ENCODE measurements at regions not wholly inside any gene's neighbourhood (a gene's known extent, or its start where the extent isn't known, plus 50 kb on each side); places are given as distances from the start of the nearest gene placed in this dataset.
A peak's percentile ranks its signal among the peaks of the same experiment; 100 is the strongest.

GRCh38 chr4:147101678-147102077 lies 156.0 kb upstream of the TTC29 start:
- Histone ChIP-seq H3K9me3 (no peaks in the 10 kb centered on the region), H3K27me3 (no peaks in the 10 kb centered on the region), H3K4me1 (peaks cover 0 to 37% (median 11%) of the 10 kb centered on the region in 4 donors), H3K36me3 (no peaks in the 10 kb centered on the region), H3K27ac (peak overlapping the region in 1 of 2 donors; percentile 1), H3K4me3 (no peak overlapping the region)
- DNase-seq = no peak
- intact Hi-C loops (cut with DNase I; ENCODE audit: low total_unique reads) = no loop called here
- no peak for TF ChIP-seq CTCF (IDR thresholded peaks at IDR 0.05)

- Histone ChIP-seq H3K27ac (peak overlapping the region; percentile 63 to 74), H3K4me1 (peaks cover 0 to 28% (median 11%) of the 10 kb centered on the region in 4 donors), H3K4me3 (no peak overlapping the region), H3K36me3 (no peaks in the 10 kb centered on the region), H3K27me3 (no peaks in the 10 kb centered on the region), H3K9me3 (no peaks in the 10 kb centered on the region)
- intact Hi-C loops (cut with DNase I; ENCODE audit: low total_unique reads) = no loop called here
- TF ChIP-seq CTCF (IDR thresholded peaks at IDR 0.05) = no peak
- no peak for DNase-seq
These were observed 156.9 kb upstream of the TTC29 start for GRCh38 chr4:147102596-147102995.

- H3K4me3 ChIP-seq = no peak overlapping the region
- peak overlapping the region; percentile 74 to 77 for H3K27ac ChIP-seq
- H3K27me3 ChIP-seq = no peaks in the 10 kb centered on the region
- peak; percentile 89 to 95 for DNase-seq
- intact Hi-C loops (cut with DNase I; ENCODE audit: low total_unique reads) = no loop called here
- H3K4me1 ChIP-seq = peaks cover 0 to 27% (median 11%) of the 10 kb centered on the region in 4 donors
- H3K36me3 ChIP-seq = no peaks in the 10 kb centered on the region
- H3K9me3 ChIP-seq = no peaks in the 10 kb centered on the region
- TF ChIP-seq CTCF (IDR thresholded peaks at IDR 0.05) = no peak
These were observed 157.8 kb upstream of the TTC29 start for GRCh38 chr4:147103403-147103946.

- no peak overlapping the region for H3K4me3 ChIP-seq
- no peaks in the 10 kb centered on the region for H3K36me3 ChIP-seq
- no peak overlapping the region for H3K27ac ChIP-seq
- intact Hi-C loops (cut with DNase I; ENCODE audit: low total_unique reads) = no loop called here
- peaks cover 0 to 27% (median 11%) of the 10 kb centered on the region in 4 donors for H3K4me1 ChIP-seq
- H3K9me3 ChIP-seq = no peaks in the 10 kb centered on the region
- H3K27me3 ChIP-seq = no peaks in the 10 kb centered on the region
- DNase-seq = no peak
- TF ChIP-seq CTCF (IDR thresholded peaks at IDR 0.05) = no peak
These were observed 159.1 kb upstream of the TTC29 start for GRCh38 chr4:147104768-147105167.

- H3K9me3 ChIP-seq = no peaks in the 10 kb centered on the region
- no peaks in the 10 kb centered on the region for H3K36me3 ChIP-seq
- no peak for DNase-seq
- TF ChIP-seq CTCF (IDR thresholded peaks at IDR 0.05) = no peak
- no peak overlapping the region for H3K4me3 ChIP-seq
- H3K27me3 ChIP-seq = no peaks in the 10 kb centered on the region
- H3K27ac ChIP-seq = no peak overlapping the region
- peaks cover 0 to 15% (median 5%) of the 10 kb centered on the region in 4 donors for H3K4me1 ChIP-seq
- intact Hi-C loops (cut with DNase I; ENCODE audit: low total_unique reads) = no loop called here
These were observed 162.7 kb upstream of the TTC29 start for GRCh38 chr4:147108409-147108808.

- Histone ChIP-seq H3K9me3 (no peaks in the 10 kb centered on the region), H3K27ac (no peak overlapping the region), H3K4me3 (no peak overlapping the region), H3K4me1 (peaks cover 0 to 3% (median 0%) of the 10 kb centered on the region in 4 donors), H3K36me3 (no peaks in the 10 kb centered on the region), H3K27me3 (no peaks in the 10 kb centered on the region)
- DNase-seq = no peak
- no peak for TF ChIP-seq CTCF (IDR thresholded peaks at IDR 0.05)
- intact Hi-C loops (cut with DNase I; ENCODE audit: low total_unique reads) = no loop called here
These were observed 164.1 kb upstream of the TTC29 start for GRCh38 chr4:147109800-147110199.

Measured in tibial artery (tissue), 4 donors.